Neuronal stem cell (in vitro differentiated cells): ENCODE measurements at regions not wholly inside any gene's neighbourhood (a gene's known extent, or its start where the extent isn't known, plus 50 kb on each side); places are given as distances from the start of the nearest gene placed in this dataset.

Experiments
- DNase-seq: peaks from one replicate; pipeline ENCODE4 v3.0.0-alpha.2; 2013; ENCODE audit warnings: low spot score
- H2AFZ ChIP-seq: one replicate; pipeline ENCODE4 v1.6.1; 2013; ENCODE audit warnings: mild to moderate bottlenecking, low read length, inconsistent platforms
- H2AK5ac ChIP-seq: 2 replicates; pipeline ENCODE4 v1.6.1; 2013; ENCODE audit warnings: low read depth, mild to moderate bottlenecking, inconsistent platforms, low read length, moderate library complexity, mixed read lengths
- H2BK120ac ChIP-seq: 2 replicates; pipeline ENCODE4 v1.6.1; 2013; ENCODE audit warnings: low read depth, mild to moderate bottlenecking, inconsistent platforms, low read length, moderate library complexity, mixed read lengths
- H2BK12ac ChIP-seq: one replicate; pipeline ENCODE4 v1.6.1; 2013; ENCODE audit warnings: low read length, inconsistent platforms
- H2BK15ac ChIP-seq: 2 replicates; pipeline ENCODE4 v1.6.1; 2013; ENCODE audit warnings: mild to moderate bottlenecking, low read length, inconsistent platforms, mixed read lengths
- H2BK5ac ChIP-seq: one replicate; pipeline ENCODE4 v1.6.1; 2013; ENCODE audit warnings: inconsistent platforms, mild to moderate bottlenecking, low read length, moderate library complexity
- H3K14ac ChIP-seq: one replicate; pipeline ENCODE4 v1.6.1; 2013; ENCODE audit warnings: low read length, inconsistent platforms
- H3K18ac ChIP-seq: 2 replicates; pipeline ENCODE4 v1.6.1; 2013; ENCODE audit warnings: low read length, inconsistent platforms
- H3K23ac ChIP-seq: 2 replicates; pipeline ENCODE4 v1.6.1; 2013; ENCODE audit warnings: low read depth, mild to moderate bottlenecking, mixed read lengths, low read length, inconsistent platforms; ENCODE audit not compliant: poor library complexity
- H3K27ac ChIP-seq: replicated peaks from 3 replicates; pipeline ENCODE4 v1.5.1; 2013; ENCODE audit warnings: low read length, inconsistent platforms
- H3K27me3 ChIP-seq, 3 experiments: 2 replicates each; pipeline ENCODE4 v1.6.1; 2013; ENCODE audit warnings: low read length in 3 of 3, mild to moderate bottlenecking in 2 of 3, inconsistent platforms in 1 of 3, low read depth in 1 of 3, mixed read lengths in 1 of 3, moderate library complexity in 1 of 3; ENCODE audit not compliant: control insufficient read depth in 3 of 3, insufficient read depth in 3 of 3
- H3K36me3 ChIP-seq, 2 donors: replicated peaks in 1 of 2; 2 replicates each; pipeline ENCODE4 v1.6.1; 2013; ENCODE audit warnings: low read length in 2 of 2; ENCODE audit not compliant: control insufficient read depth in 2 of 2, insufficient read depth in 2 of 2
- H3K4ac ChIP-seq: 2 replicates; pipeline ENCODE4 v1.6.1; 2013; ENCODE audit warnings: inconsistent platforms, mild to moderate bottlenecking, low read length, moderate library complexity
- H3K4me1 ChIP-seq, 2 donors: 1 replicate in 1 of 2; 2 replicates in 1 of 2; pipeline ENCODE4 v1.6.1; 2013; ENCODE audit warnings: low read length in 2 of 2, low read depth in 1 of 2; ENCODE audit not compliant: control insufficient read depth in 2 of 2, insufficient read depth in 1 of 2
- H3K4me2 ChIP-seq: one replicate; pipeline ENCODE4 v1.6.1; 2013; ENCODE audit warnings: mild to moderate bottlenecking, low read length, inconsistent platforms; ENCODE audit not compliant: insufficient read depth, poor library complexity, severe bottlenecking
- H3K4me3 ChIP-seq, 2 donors: 2 replicates each; pipeline ENCODE4 v1.5.1; 2013; ENCODE audit warnings: low read length in 2 of 2, mild to moderate bottlenecking in 2 of 2, inconsistent platforms in 1 of 2, moderate library complexity in 1 of 2
- H3K79me1 ChIP-seq: one replicate; pipeline ENCODE4 v1.6.1; 2013; ENCODE audit warnings: low read depth, mild to moderate bottlenecking, inconsistent platforms, low read length, moderate library complexity
- H3K9ac ChIP-seq: one replicate; pipeline ENCODE4 v1.6.1; 2013; ENCODE audit warnings: mild to moderate bottlenecking, low read depth, low read length, inconsistent platforms; ENCODE audit not compliant: poor library complexity
- H3K9me3 ChIP-seq, 2 donors: replicated peaks in 1 of 2; 2 replicates each; pipeline versions ENCODE3 to v1.6.1; 2013; ENCODE audit warnings: low read length in 2 of 2, mild to moderate bottlenecking in 2 of 2, inconsistent platforms in 1 of 2, low read depth in 1 of 2, mixed read lengths in 1 of 2, moderate library complexity in 1 of 2; ENCODE audit not compliant: control insufficient read depth in 2 of 2, insufficient read depth in 1 of 2
- H4K8ac ChIP-seq: one replicate; pipeline ENCODE4 v1.6.1; 2013; ENCODE audit warnings: low read depth, mild to moderate bottlenecking, inconsistent platforms, low read length, moderate library complexity
- H4K91ac ChIP-seq: one replicate; pipeline ENCODE4 v1.6.1; 2013; ENCODE audit warnings: low read length, low read depth, mild to moderate bottlenecking, inconsistent platforms; ENCODE audit not compliant: poor library complexity
- WGBS, 2 donors: extraction: QIAGEN DNeasy Blood & Tissue Kit; methylation state at CpG; one replicate each; pipeline ENCODE4 v1.1.7; 2013; ENCODE audit warnings: missing lambda C conversion rate in 2 of 2, mixed read lengths in 1 of 2; ENCODE audit not compliant: insufficient read length in 2 of 2, insufficient replicate concordance in 1 of 2; ENCODE audit errors: extremely low coverage in 2 of 2; 5-methylcytosine and 5-hydroxymethylcytosine counted together

DNA sequence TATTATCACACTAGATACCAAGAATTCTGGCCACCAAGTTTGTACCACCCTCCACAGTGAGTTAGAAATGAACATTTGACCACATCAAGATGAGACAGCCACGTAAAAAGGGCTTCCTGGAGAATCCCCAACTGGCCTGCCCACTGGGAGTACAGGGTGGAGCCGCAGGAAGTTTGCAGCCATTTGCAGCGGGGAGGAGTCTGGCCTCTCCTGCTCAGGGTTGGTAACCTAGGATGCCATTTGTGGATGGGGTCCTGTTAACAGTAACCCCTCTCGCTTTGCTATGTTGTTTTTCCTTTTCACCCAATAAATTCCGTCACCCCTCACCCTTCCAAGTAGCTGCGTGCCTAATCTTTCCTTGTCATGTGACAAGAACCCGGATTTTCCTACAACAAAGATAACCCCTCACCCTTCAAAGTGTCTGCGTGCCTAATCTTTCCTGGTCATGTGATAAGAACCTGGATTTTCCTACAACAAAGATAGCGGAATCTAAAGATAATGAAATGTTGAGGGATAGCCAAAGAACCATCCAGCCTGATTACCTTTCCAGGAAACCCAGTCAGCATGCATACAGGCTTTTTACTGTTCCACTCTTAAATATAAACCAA, 245.4 kb downstream of the NAF1 start:
- no peaks in the 10 kb centered on the region for H3K36me3 ChIP-seq
- peak overlapping the region in 1 of 2 donors; percentile 65 for H3K4me3 ChIP-seq
- no peak overlapping the region for H3K18ac ChIP-seq
- no peak overlapping the region for H4K91ac ChIP-seq
- no peak overlapping the region for H3K14ac ChIP-seq
- no peaks in the 10 kb centered on the region for H3K9me3 ChIP-seq
- no peak overlapping the region for H4K8ac ChIP-seq
- H2BK5ac ChIP-seq = no peak overlapping the region
- H2BK15ac ChIP-seq = no peak overlapping the region
- H3K4me1 ChIP-seq = no peaks in the 10 kb centered on the region
- H3K27me3 ChIP-seq = no peaks in the 10 kb centered on the region
- no peak overlapping the region for H3K23ac ChIP-seq
- peak overlapping the region; percentile 35 for H2BK120ac ChIP-seq
- H3K4me2 ChIP-seq = no peak overlapping the region
- DNase-seq = no peak
- H2AK5ac ChIP-seq = no peak overlapping the region
- no peak overlapping the region for H2BK12ac ChIP-seq
- H3K4ac ChIP-seq = no peak overlapping the region
- no peak overlapping the region for H3K27ac ChIP-seq
- H3K79me1 ChIP-seq = no peaks in the 10 kb centered on the region
- no CpG with 5 or more reads among the region's 9 CpGs for WGBS, 2 donors
- H2AFZ ChIP-seq = peak overlapping the region; percentile 45
- no peak overlapping the region for H3K9ac ChIP-seq

DNA sequence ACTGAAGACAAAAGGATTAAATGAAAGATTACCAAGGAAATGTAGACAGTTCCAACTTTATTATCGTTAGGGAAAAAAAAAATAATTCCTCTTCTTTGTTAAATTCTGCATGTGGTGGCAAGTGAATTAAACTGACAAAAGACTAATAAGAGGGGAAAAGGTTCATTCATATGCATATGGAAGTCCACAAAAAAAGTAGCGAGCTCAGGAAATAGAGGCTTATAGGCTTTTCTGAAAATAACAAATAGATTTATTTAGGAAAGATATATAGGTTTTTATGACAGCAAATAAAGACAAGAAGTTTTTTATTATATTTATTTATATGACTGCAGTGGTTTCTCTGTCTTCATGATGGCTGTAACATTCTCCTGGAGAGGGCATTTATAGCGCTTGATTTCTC, 246.0 kb downstream of the NAF1 start:
- Histone ChIP-seq H3K23ac (no peak overlapping the region), H3K36me3 (no peaks in the 10 kb centered on the region), H3K9me3 (no peaks in the 10 kb centered on the region), H3K4me3 (no peak overlapping the region), H2AFZ (no peak overlapping the region), H3K79me1 (no peaks in the 10 kb centered on the region), H4K8ac (no peak overlapping the region), H4K91ac (no peak overlapping the region), H2BK15ac (no peak overlapping the region), H2BK12ac (no peak overlapping the region), H2AK5ac (no peak overlapping the region), H3K14ac (no peak overlapping the region), H3K4me1 (no peaks in the 10 kb centered on the region), H3K9ac (no peak overlapping the region), H3K4me2 (no peak overlapping the region), H2BK120ac (no peak overlapping the region), H3K27me3 (no peaks in the 10 kb centered on the region), H3K27ac (no peak overlapping the region), H3K18ac (no peak overlapping the region), H3K4ac (no peak overlapping the region), H2BK5ac (no peak overlapping the region)
- no CpG with 5 or more reads among the region's 3 CpGs for WGBS, 2 donors
- no peak for DNase-seq

DNA sequence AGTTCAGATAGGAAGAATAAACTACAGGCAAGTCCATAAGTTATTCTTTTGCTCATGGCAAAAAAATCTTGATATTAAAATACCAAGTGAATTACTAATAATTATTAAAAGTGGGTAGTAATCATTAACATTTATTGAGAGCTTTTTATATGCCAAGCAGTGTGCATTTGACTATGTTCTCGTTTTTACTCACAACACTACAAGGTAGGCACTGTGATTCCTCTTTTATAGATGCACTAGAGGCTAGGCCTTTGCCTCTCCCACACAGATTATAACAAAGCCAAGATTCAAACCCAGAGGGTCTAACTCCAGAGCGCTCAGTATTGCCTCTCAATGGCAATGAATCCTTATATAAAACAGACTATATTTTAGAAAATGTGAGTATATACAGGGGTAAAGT, 254.2 kb downstream of the NAF1 start:
- Histone ChIP-seq H2AK5ac (no peak overlapping the region), H4K91ac (no peak overlapping the region), H3K4me3 (no peak overlapping the region), H2AFZ (no peak overlapping the region), H3K4ac (no peak overlapping the region), H3K79me1 (no peaks in the 10 kb centered on the region), H2BK12ac (no peak overlapping the region), H3K9me3 (no peaks in the 10 kb centered on the region), H2BK120ac (no peak overlapping the region), H3K27me3 (no peaks in the 10 kb centered on the region), H2BK5ac (no peak overlapping the region), H3K23ac (no peak overlapping the region), H2BK15ac (no peak overlapping the region), H3K18ac (no peak overlapping the region), H3K4me2 (no peak overlapping the region), H3K27ac (no peak overlapping the region), H3K36me3 (no peaks in the 10 kb centered on the region), H4K8ac (no peak overlapping the region), H3K4me1 (no peaks in the 10 kb centered on the region), H3K14ac (no peak overlapping the region), H3K9ac (no peak overlapping the region)
- no CpG with 5 or more reads among the region's 2 CpGs for WGBS, 2 donors
- no peak for DNase-seq

DNA sequence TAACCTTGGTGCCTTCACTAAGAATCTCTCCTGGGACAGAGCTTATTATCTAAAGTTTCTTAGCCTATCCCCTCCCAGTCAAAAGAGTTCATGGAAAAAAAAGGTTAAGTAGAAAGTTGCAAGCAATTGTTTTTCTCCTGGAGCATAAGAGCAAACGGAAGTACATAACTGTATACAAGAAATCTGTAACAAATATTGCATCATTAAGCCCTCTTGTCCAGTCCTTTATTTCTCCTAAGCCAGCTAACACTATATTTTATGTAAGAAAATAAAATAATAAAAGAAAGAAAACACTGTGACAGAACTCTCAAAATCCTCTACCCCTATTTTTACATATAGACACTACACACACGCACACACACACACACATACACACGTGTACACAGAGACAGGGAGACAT, 255.3 kb downstream of the NAF1 start:
- Histone ChIP-seq H4K91ac (no peak overlapping the region), H3K27me3 (no peaks in the 10 kb centered on the region), H3K4me1 (no peaks in the 10 kb centered on the region), H3K4me3 (no peak overlapping the region), H3K79me1 (no peaks in the 10 kb centered on the region), H3K4me2 (no peak overlapping the region), H3K14ac (no peak overlapping the region), H3K36me3 (no peaks in the 10 kb centered on the region), H3K18ac (no peak overlapping the region), H2AFZ (no peak overlapping the region), H3K23ac (no peak overlapping the region), H2BK12ac (no peak overlapping the region), H2BK15ac (no peak overlapping the region), H2BK5ac (no peak overlapping the region), H3K27ac (no peak overlapping the region), H4K8ac (no peak overlapping the region), H3K9ac (no peak overlapping the region), H3K9me3 (no peaks in the 10 kb centered on the region), H2BK120ac (no peak overlapping the region), H2AK5ac (no peak overlapping the region), H3K4ac (no peak overlapping the region)
- no peak for DNase-seq
- no CpG with 5 or more reads among the region's 3 CpGs for WGBS, 2 donors
